ENCODE measurements at regions not wholly inside any gene's neighbourhood (a gene's known extent, or its start where the extent isn't known, plus 50 kb on each side); places are given as distances from the start of the nearest gene placed in this dataset.
"Not testable (repeated sequence)": the region's sequence is repeated elsewhere in the genome, so short reads cannot be mapped to it uniquely, and the experiment has no call there.

DNA sequence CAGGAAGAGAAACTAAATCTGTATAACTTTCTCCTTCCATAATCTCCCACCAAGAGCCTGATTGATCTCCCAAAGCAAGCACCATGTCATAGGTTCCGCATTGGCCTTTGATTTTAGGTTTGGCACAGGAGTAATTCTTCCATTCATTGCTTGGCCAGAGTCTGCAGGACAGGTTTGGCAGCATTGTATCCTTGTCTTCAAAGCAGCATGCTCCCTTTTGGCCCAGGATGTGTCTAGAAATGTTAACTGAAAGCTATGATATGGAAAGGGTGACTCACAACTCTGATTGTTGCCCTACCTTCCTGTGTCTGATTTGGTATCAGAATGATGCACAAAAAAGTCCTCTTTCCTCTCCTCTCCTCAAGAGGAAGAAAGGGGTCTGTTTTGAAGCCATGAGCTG, 824.3 kb upstream of the PRMT6 start:
- no peak for DNase-seq (ENCODE audit: low read depth in 2 of 2)

GRCh38 chr1:106233511-106233910, 823.0 kb upstream of the PRMT6 start:
- no peak for DNase-seq (ENCODE audit: low read depth in 2 of 2)

- no peak for DNase-seq (ENCODE audit: low read depth in 2 of 2)
Observed at GRCh38 chr1:106249365-106249764, 807.1 kb upstream of the PRMT6 start.

DNA sequence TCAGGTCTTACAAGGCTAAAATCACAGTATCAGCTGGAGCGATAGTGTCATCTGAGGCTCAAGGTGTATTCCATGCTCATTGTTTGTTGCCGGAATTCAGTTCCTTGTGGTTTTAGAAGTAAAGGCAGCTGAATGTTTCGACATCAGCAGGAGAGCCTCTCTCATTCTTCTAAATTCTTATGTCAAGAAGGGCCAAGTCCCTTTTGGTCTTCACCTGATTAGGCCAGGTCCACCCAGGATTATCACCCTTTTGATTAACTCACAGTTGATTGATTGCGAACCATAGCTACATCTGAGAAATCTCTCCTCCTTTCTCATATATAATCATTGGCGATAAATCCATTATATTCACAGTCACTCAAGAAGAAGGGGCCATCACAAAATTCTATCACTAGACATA, 806.7 kb upstream of the PRMT6 start:
- no peak for DNase-seq (ENCODE audit: low read depth in 2 of 2)

DNA sequence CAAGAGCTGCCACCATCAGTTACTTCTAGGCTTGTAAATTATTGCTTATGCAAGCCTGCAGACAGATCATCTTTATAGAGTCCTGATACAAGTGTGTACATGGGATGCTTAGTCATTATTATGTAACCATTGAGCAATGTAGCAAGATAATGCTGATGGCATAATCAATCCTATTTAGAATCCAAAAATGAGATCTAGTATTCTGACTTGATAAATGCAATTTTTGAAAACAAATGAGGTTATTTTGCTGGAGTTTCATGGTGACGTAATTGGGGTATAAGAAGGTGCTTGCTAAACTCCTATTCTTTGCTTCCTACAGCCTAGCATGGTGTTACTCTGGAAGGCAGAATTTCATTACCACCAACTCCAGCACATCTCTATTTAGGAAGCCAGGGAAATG, 801.7 kb upstream of the PRMT6 start:
- DNase-seq (ENCODE audit: low read depth in 2 of 2): no peak

DNA sequence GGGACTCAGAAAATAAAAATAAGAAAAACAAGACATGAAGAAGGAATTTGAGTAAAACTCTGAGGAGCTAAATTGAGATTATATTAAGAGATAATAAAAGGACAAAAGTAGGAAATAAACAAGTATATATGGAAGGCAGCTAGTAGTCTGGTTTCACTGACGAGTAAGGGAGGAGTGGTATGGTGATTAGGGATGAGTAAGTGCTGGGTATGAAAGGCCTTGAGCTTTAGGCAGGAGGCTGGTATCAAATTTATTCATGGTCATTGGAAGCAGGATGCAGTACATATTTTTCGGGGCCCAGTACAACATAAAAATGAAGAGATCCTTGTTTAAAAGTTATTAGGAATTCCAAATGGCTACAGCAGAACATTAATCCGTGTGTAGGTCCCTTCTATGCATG, 789.7 kb upstream of the PRMT6 start:
- DNase-seq (ENCODE audit: low read depth in 2 of 2): no peak

GRCh38 chr1:106268070-106268469, 788.4 kb upstream of the PRMT6 start:
- DNase-seq (ENCODE audit: low read depth in 2 of 2): no peak

- DNase-seq (ENCODE audit: low read depth in 2 of 2): no peak
Observed at GRCh38 chr1:106276871-106277270, 779.6 kb upstream of the PRMT6 start.

DNA sequence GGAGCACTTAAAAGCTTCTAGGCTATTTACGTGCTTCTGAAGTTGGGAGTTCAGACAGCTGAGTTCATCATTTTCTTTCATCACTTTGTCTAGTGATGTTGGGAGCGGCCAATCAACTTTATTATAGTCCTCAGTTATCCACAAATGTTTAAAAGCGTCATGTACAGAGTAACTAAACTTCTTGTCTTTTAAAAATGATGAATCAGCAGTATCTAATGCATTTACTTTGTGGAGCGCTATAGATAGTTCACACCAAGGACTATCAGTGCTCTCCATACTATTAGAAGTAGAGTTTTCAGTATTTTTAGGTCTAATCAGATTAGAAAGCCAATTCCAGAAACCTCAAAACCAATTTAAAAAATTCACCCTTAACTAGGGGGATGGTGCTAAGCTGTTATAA, 778.7 kb upstream of the PRMT6 start:
- DNase-seq (ENCODE audit: low read depth in 2 of 2): no peak

DNA sequence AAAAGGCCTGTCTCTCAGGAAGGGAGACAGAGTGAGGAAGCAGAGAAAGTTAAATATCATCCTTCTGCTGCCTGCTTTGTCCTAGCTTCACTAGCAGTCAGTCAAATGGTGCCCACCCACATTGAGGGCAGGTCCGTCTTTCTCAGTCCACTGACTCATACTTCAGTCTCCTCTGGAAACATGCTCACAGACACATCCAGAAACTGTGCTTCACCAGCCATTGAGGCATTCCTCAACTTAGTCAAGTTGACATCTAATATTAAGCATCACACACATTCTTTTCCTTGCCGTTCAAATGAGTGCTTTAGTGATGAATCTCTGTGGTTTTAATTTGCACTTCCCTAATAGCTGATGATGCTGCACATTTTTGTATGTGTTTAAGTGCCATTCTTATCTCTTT, 777.8 kb upstream of the PRMT6 start:
- DNase-seq (ENCODE audit: low read depth in 2 of 2): no peak

DNA sequence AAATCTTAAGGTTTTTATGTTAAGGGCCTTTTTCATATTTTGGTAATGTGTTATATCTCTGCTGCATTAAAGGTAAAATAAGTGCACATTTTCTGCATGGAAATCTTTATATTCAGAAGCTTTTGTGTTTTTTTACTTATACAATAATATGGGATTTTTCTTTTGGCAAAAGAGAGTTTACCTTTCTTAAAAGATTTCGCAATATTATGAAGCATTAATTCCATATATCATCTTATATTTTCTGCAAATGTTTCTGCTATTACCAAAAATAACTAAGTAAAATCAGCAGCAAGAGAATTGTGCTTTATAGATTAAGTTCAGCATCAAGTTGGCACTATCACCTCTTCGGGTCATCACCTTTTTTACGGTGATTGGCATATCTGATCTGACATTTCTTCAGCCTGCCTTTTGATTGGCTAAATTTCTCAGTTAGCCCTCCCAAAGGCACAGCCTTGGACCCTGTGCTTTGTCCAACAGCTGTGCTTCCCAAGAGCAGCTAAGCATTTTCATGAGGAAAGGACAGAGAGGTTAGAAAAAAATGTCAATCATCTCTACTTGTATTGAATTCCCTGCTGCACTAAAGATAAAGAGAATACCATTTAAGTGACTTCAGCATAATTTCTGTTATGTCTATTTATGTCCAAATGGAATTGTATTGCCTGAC, 767.1 kb upstream of the PRMT6 start:
- no peak for DNase-seq (ENCODE audit: low read depth in 2 of 2)

GRCh38 chr1:106290805-106291501, 765.5 kb upstream of the PRMT6 start:
- no peak for DNase-seq (ENCODE audit: low read depth in 2 of 2)

DNA sequence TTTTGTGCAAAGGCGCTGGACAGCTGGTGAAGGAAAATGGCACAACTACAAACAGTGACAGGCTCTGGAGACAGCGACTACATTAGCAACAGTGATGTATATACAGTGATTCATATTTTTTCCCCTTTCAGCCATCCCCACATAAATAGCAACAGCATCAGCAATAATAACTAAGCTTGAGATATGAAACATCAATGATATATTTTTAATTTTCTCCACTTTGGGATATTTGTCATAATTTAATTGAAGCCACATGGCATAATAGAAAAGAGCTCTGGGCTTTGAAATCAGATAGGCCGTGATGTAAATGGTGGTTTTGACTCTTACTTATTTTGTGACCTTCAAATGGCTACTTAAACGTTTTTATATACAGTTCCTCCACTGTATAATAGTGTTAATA, 764.3 kb upstream of the PRMT6 start:
- no peak for DNase-seq (ENCODE audit: low read depth in 2 of 2)

GRCh38 chr1:106296431-106296830, 760.0 kb upstream of the PRMT6 start:
- DNase-seq (ENCODE audit: low read depth in 2 of 2): no peak

GRCh38 chr1:106304106-106304505, 752.4 kb upstream of the PRMT6 start:
- no peak for DNase-seq (ENCODE audit: low read depth in 2 of 2)

- no peak for DNase-seq (ENCODE audit: low read depth in 2 of 2)
Observed at GRCh38 chr1:106319612-106320011, 736.9 kb upstream of the PRMT6 start.

- DNase-seq (ENCODE audit: low read depth in 2 of 2): no peak
Observed at GRCh38 chr1:106325600-106325999, 730.9 kb upstream of the PRMT6 start.

DNA sequence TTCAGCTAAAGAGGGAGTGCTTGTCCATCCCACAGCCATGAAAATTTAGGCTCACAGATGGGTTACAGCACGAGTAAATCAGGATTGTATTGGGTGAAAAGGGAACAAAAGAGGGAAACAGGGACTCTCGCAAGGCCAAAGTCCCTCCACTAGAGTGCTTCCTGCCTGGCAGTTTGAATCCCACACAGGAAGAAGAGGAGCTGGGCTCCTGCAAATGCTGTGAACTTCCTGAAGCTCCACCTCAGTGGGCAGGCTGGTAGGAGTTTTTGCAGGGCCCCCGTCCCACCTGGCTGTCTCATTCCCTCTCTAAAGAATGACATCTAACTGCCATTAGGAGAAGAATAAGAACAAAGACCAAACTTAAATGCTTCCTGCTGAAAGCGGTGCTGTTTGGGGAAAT, 712.0 kb upstream of the PRMT6 start:
- DNase-seq (ENCODE audit: low read depth in 2 of 2): no peak

GRCh38 chr1:106360252-106360651, 696.2 kb upstream of the PRMT6 start:
- no peak for DNase-seq (ENCODE audit: low read depth in 2 of 2)

- DNase-seq (ENCODE audit: low read depth in 2 of 2): no peak
Observed at GRCh38 chr1:106366627-106367319, 689.7 kb upstream of the PRMT6 start.

GRCh38 chr1:106378261-106378660, 678.2 kb upstream of the PRMT6 start:
- no peak for DNase-seq (ENCODE audit: low read depth in 2 of 2)

DNA sequence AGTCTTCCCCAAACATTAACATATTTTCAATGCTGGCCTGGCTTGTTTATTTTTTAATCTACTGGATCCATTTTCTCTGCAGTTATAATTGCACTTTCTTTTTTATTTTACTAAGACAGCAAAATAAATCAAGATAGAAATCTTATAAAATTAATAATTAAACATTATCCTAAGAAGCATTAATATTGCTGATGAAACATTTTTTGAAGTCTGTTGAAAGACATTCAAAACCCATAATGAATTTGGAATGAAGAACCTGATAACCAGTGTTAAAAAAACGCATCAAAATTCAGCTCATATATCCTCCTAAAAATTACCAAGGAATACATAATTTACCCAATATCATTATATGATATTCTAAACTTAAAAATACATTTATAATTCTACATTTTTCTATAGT, 675.7 kb upstream of the PRMT6 start:
- DNase-seq (ENCODE audit: low read depth in 2 of 2): no peak

GRCh38 chr1:106389160-106389559, 667.3 kb upstream of the PRMT6 start:
- DNase-seq (ENCODE audit: low read depth in 2 of 2): not testable (repeated sequence)

Measured in stimulated activated CD4-positive, alpha-beta T cell treated with anti-CD3 and anti-CD28 coated beads, Interleukin-4, amount 100 ng/mL, for 48 hours (primary cell).